ENCODE measurements at regions not wholly inside any gene's neighbourhood (a gene's known extent, or its start where the extent isn't known, plus 50 kb on each side); places are given as distances from the start of the nearest gene placed in this dataset.

DNA sequence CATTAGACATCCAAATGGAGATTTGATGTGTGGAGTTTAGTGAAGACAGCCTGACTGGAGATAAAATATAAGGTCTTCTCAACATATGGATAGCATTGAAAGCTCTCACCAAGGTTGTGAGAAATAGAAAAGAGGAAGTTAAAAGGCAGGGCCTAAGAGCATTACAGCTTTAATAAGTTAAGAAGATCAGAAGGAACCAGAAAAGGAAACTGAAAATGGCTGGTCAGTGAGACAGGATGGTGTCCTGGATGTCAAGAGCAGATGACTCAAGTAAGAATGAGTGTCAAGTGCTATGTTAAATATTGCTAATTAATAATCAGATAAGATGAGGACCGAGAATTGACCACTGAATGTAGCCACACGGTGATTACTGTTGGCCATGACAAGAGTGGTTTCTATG lies 642.9 kb downstream of the STPG2 start:
- DNase-seq (ENCODE audit: low spot score) = no peak

GRCh38 chr4:97504713-97505112 lies 638.6 kb downstream of the STPG2 start:
- DNase-seq (ENCODE audit: low spot score) = no peak

GRCh38 chr4:97507587-97508245 lies 635.6 kb downstream of the STPG2 start:
- no peak for DNase-seq (ENCODE audit: low spot score)
